H9 (cell line): ENCODE measurements at regions not wholly inside any gene's neighbourhood (a gene's known extent, or its start where the extent isn't known, plus 50 kb on each side); places are given as distances from the start of the nearest gene placed in this dataset.

Experiments used
- DNase-seq: peaks from one replicate; pipeline ENCODE4 v3.0.0-alpha.2; 2017
- H2AFZ ChIP-seq: one replicate; pipeline ENCODE4 v1.6.1; 2013; ENCODE audit warnings: mild to moderate bottlenecking, low read length, control low read depth, moderate library complexity
- H2AK5ac ChIP-seq: 2 replicates; pipeline ENCODE4 v1.6.1; 2013; ENCODE audit warnings: low read length, control low read depth, mixed read lengths; ENCODE audit not compliant: insufficient read length
- H2BK120ac ChIP-seq: one replicate; pipeline ENCODE4 v1.6.1; 2013; ENCODE audit warnings: low read depth, mild to moderate bottlenecking, low read length, control low read depth, inconsistent platforms; ENCODE audit not compliant: poor library complexity, severe bottlenecking
- H2BK12ac ChIP-seq: 2 replicates; pipeline ENCODE4 v1.6.1; 2013; ENCODE audit warnings: low read length, control low read depth, mixed read lengths, low read depth; ENCODE audit not compliant: insufficient read length
- H2BK15ac ChIP-seq: 2 replicates; pipeline ENCODE4 v1.6.1; 2013; ENCODE audit warnings: low read depth, low read length, control low read depth
- H2BK20ac ChIP-seq: one replicate; pipeline ENCODE4 v1.6.1; 2013; ENCODE audit warnings: low read depth, mild to moderate bottlenecking, low read length, control low read depth, inconsistent platforms; ENCODE audit not compliant: poor library complexity, severe bottlenecking
- H2BK5ac ChIP-seq: 2 replicates; pipeline ENCODE4 v1.6.1; 2013; ENCODE audit warnings: low read length, control low read depth, mixed read lengths; ENCODE audit not compliant: insufficient read length
- H3K14ac ChIP-seq: 2 replicates; pipeline ENCODE4 v1.6.1; 2013; ENCODE audit warnings: low read length, control low read depth; ENCODE audit not compliant: insufficient read depth
- H3K18ac ChIP-seq: 2 replicates; pipeline ENCODE4 v1.6.1; 2013; ENCODE audit warnings: low read depth, mild to moderate bottlenecking, mixed read lengths, low read length, control low read depth; ENCODE audit not compliant: insufficient read length
- H3K23ac ChIP-seq: 2 replicates; pipeline ENCODE4 v1.6.1; 2013; ENCODE audit warnings: low read length, control low read depth, mixed read lengths, low read depth; ENCODE audit not compliant: insufficient read length
- H3K23me2 ChIP-seq: 2 replicates; pipeline ENCODE4 v1.6.1; 2013; ENCODE audit warnings: low read depth, mild to moderate bottlenecking, mixed read lengths, low read length, control low read depth; ENCODE audit not compliant: insufficient read length, poor library complexity, severe bottlenecking
- H3K27ac ChIP-seq: 2 replicates; pipeline ENCODE4 v1.5.1; 2013; ENCODE audit warnings: low read length, control low read depth, mixed read lengths, low read depth; ENCODE audit not compliant: insufficient read length
- H3K27me3 ChIP-seq: 2 replicates; pipeline ENCODE4 v1.6.1; 2013; ENCODE audit warnings: low read length, control low read depth, inconsistent platforms; ENCODE audit not compliant: insufficient read depth
- H3K4ac ChIP-seq: 2 replicates; pipeline ENCODE4 v1.6.1; 2013; ENCODE audit warnings: low read depth, mild to moderate bottlenecking, control low read depth, inconsistent platforms, low read length, moderate library complexity
- H3K4me1 ChIP-seq: 2 replicates; pipeline ENCODE4 v1.6.1; 2013; ENCODE audit warnings: low read length, control low read depth, inconsistent platforms; ENCODE audit not compliant: insufficient read depth
- H3K4me2 ChIP-seq: 2 replicates; pipeline ENCODE4 v1.6.1; 2013; ENCODE audit warnings: low read length, control low read depth, mixed read lengths; ENCODE audit not compliant: insufficient read length, insufficient read depth
- H3K56ac ChIP-seq: 2 replicates; pipeline ENCODE4 v1.6.1; 2013; ENCODE audit warnings: low read depth, mild to moderate bottlenecking, mixed read lengths, low read length, control low read depth; ENCODE audit not compliant: insufficient read length
- H3K79me1 ChIP-seq: 2 replicates; pipeline ENCODE4 v1.6.1; 2013; ENCODE audit warnings: low read depth, mild to moderate bottlenecking, moderate library complexity, low read length, control low read depth, inconsistent platforms; ENCODE audit not compliant: insufficient read depth, poor library complexity, severe bottlenecking
- H3K79me2 ChIP-seq: 2 replicates; pipeline ENCODE4 v1.6.1; 2013; ENCODE audit warnings: low read length, control low read depth, inconsistent platforms; ENCODE audit not compliant: insufficient read depth
- H3K9ac ChIP-seq: 2 replicates; pipeline ENCODE4 v1.6.1; 2013; ENCODE audit warnings: low read length, control low read depth, mixed read lengths; ENCODE audit not compliant: insufficient read length; ENCODE audit errors: extremely low read depth
- H3K9me3 ChIP-seq: one replicate; pipeline ENCODE4 v1.6.1; 2013; ENCODE audit warnings: low read depth, low read length, inconsistent platforms; ENCODE audit not compliant: control insufficient read depth
- H3T11ph ChIP-seq: one replicate; pipeline ENCODE4 v1.6.1; 2013; ENCODE audit warnings: mild to moderate bottlenecking, low read length, control low read depth, inconsistent platforms
- H4K20me1 ChIP-seq: one replicate; pipeline ENCODE4 v1.6.1; 2013; ENCODE audit not compliant: control insufficient read depth, insufficient read length, insufficient read depth
- H4K5ac ChIP-seq: 2 replicates; pipeline ENCODE4 v1.6.1; 2013; ENCODE audit warnings: low read depth, mild to moderate bottlenecking, mixed read lengths, low read length, control low read depth; ENCODE audit not compliant: insufficient read length
- H4K8ac ChIP-seq: replicated peaks from 2 replicates; pipeline ENCODE4 v1.6.1; 2013; ENCODE audit warnings: low read length, control low read depth, mixed read lengths, low read depth; ENCODE audit not compliant: insufficient read length
- H4K91ac ChIP-seq: 2 replicates; pipeline ENCODE4 v1.6.1; 2013; ENCODE audit warnings: low read depth, mild to moderate bottlenecking, moderate library complexity, mixed read lengths, low read length, control low read depth; ENCODE audit not compliant: insufficient read length
- H3K27ac Mint-ChIP-seq, 3 experiments: 2 replicates in 2 of 3; 3 replicates in 1 of 3; pipeline ENCODE4 v1.8.0; 2020 to 2021; ENCODE audit warnings: mixed read lengths in 3 of 3, mild to moderate bottlenecking in 1 of 3, moderate library complexity in 1 of 3
- H3K27me3 Mint-ChIP-seq: 2 replicates; pipeline ENCODE4 v1.8.0; 2021; ENCODE audit warnings: low read depth, mild to moderate bottlenecking, moderate library complexity, mixed read lengths
- H3K36me3 Mint-ChIP-seq, 3 experiments: 2 replicates in 2 of 3; 3 replicates in 1 of 3; pipeline ENCODE4 v1.8.0; 2020 to 2021; ENCODE audit warnings: low read depth in 3 of 3, mixed read lengths in 3 of 3; ENCODE audit not compliant: insufficient read depth in 1 of 3
- H3K4me1 Mint-ChIP-seq, 2 experiments: 2 replicates each; pipeline ENCODE4 v1.8.0; 2020; ENCODE audit warnings: mixed read lengths in 2 of 2
- H3K4me3 Mint-ChIP-seq, 2 experiments: 2 replicates in 1 of 2; 3 replicates in 1 of 2; pipeline ENCODE4 v1.8.0; 2020 to 2021; ENCODE audit warnings: mild to moderate bottlenecking in 2 of 2, mixed read lengths in 2 of 2, moderate library complexity in 1 of 2
- H3K9me3 Mint-ChIP-seq, 2 experiments: 2 replicates in 1 of 2; 3 replicates in 1 of 2; pipeline ENCODE4 v1.8.0; 2020; ENCODE audit warnings: mild to moderate bottlenecking in 2 of 2, mixed read lengths in 2 of 2, moderate library complexity in 1 of 2
- WGBS: extraction: QIAGEN DNeasy Blood & Tissue Kit; methylation state at CpG from one replicate; pipeline ENCODE4 v1.1.7; 2013; ENCODE audit warnings: missing lambda C conversion rate, low lambda C conversion rate, mixed read lengths; ENCODE audit not compliant: insufficient read length; ENCODE audit errors: extremely low coverage; 5-methylcytosine and 5-hydroxymethylcytosine counted together
- TF ChIP-seq, protein P1 (sequence below): fragments of 200-600 bp; sonication (generic); conservative IDR thresholded peaks from 3 replicates; pipeline ENCODE4 v1.8.0; 2021; ENCODE audit warnings: antibody characterized with exemption, mild to moderate bottlenecking

DNA sequence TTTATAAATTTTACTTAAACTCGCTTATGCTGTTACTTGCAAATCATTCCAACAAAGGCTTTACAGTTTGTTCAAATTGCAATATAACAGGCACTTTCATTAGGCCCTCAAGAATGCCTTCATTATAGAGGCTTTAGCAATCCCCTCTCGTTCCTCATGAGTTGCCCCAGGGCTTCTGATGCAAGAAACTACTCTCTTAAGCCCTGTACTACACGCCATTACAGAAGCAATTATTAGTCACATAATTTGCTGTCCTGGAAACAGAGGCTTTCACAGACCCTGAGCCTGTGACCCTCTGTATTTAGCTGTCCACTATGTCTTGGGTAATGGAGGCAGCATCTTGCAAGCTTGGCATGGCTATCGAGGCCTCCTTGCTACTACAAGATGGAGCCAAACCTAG is 965.9 kb upstream of the DIAPH2 start:
- Histone ChIP-seq H4K91ac (no peak overlapping the region), H3K18ac (no peak overlapping the region), H4K5ac (no peak overlapping the region), H2AFZ (no peak overlapping the region), H3K56ac (no peak overlapping the region), H3T11ph (no peak overlapping the region), H3K23me2 (no peaks in the 10 kb centered on the region), H3K9me3 (no peaks in the 10 kb centered on the region), H3K27me3 (no peaks in the 10 kb centered on the region), H3K9ac (no peak overlapping the region), H3K14ac (no peak overlapping the region), H3K79me2 (no peaks in the 10 kb centered on the region), H2BK12ac (no peak overlapping the region), H4K20me1 (no peaks in the 10 kb centered on the region), H2BK5ac (no peak overlapping the region), H3K27ac (no peak overlapping the region), H4K8ac (no peak overlapping the region), H2BK15ac (no peak overlapping the region), H2AK5ac (no peak overlapping the region), H2BK120ac (no peak overlapping the region), H3K4me1 (no peaks in the 10 kb centered on the region; the same call in 1 of the 2 replicates), H3K4ac (no peak overlapping the region), H3K79me1 (no peaks in the 10 kb centered on the region), H3K23ac (no peak overlapping the region), H3K4me2 (no peak overlapping the region), H2BK20ac (no peak overlapping the region)
- DNase-seq = no peak
- H3K4me3 Mint-ChIP-seq = no peak overlapping the region
- H3K9me3 Mint-ChIP-seq = peaks cover 0 to 10% of the 10 kb centered on the region in 2 experiments; a peak in 3 of 5 replicates
- TF ChIP-seq, protein P1, sequence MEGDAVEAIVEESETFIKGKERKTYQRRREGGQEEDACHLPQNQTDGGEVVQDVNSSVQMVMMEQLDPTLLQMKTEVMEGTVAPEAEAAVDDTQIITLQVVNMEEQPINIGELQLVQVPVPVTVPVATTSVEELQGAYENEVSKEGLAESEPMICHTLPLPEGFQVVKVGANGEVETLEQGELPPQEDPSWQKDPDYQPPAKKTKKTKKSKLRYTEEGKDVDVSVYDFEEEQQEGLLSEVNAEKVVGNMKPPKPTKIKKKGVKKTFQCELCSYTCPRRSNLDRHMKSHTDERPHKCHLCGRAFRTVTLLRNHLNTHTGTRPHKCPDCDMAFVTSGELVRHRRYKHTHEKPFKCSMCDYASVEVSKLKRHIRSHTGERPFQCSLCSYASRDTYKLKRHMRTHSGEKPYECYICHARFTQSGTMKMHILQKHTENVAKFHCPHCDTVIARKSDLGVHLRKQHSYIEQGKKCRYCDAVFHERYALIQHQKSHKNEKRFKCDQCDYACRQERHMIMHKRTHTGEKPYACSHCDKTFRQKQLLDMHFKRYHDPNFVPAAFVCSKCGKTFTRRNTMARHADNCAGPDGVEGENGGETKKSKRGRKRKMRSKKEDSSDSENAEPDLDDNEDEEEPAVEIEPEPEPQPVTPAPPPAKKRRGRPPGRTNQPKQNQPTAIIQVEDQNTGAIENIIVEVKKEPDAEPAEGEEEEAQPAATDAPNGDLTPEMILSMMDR = no peak
- H3K27ac Mint-ChIP-seq = no peak overlapping the region
- no peaks in the 10 kb centered on the region for H3K27me3 Mint-ChIP-seq
- H3K36me3 Mint-ChIP-seq = peaks cover 2 to 18% (median 6%) of the 10 kb centered on the region in 3 experiments; a peak in 3 of 7 replicates
- H3K4me1 Mint-ChIP-seq = peaks cover 37% of the 10 kb centered on the region in 2 experiments
- WGBS = no CpG with 5 or more reads among the region's 4 CpGs
